ENCODE measurements at regions not wholly inside any gene's neighbourhood (a gene's known extent, or its start where the extent isn't known, plus 50 kb on each side); places are given as distances from the start of the nearest gene placed in this dataset.

GRCh38 chr11:115709297-115709696 lies 205.1 kb upstream of the CADM1 start:
- TF ChIP-seq CTCF (IDR thresholded peaks at IDR 0.05) (no peak), POLR2A (IDR thresholded peaks at IDR 0.05) (no peak)
